Thyroid gland (tissue), 4 donors: ENCODE measurements at regions not wholly inside any gene's neighbourhood (a gene's known extent, or its start where the extent isn't known, plus 50 kb on each side); places are given as distances from the start of the nearest gene placed in this dataset.

Experiments
- DNase-seq, 2 donors: peaks; one replicate each; pipeline ENCODE4 v3.0.0-alpha.2; 2019
- H3K27ac ChIP-seq, 3 donors: fragments of 200-600 bp; sonication (generic); 1 replicate in 2 of 3; 2 replicates in 1 of 3; pipeline ENCODE4 v1.5.1; 2016 to 2019; ENCODE audit warnings: mild to moderate bottlenecking in 1 of 3, moderate library complexity in 1 of 3
- H3K27me3 ChIP-seq: fragments of 200-600 bp; sonication (generic); one replicate; pipeline ENCODE4 v1.5.1; 2019
- H3K36me3 ChIP-seq, 2 donors: fragments of 200-600 bp; sonication (generic); one replicate each; pipeline ENCODE4 v1.5.1; 2016 to 2019
- H3K4me1 ChIP-seq, 2 donors: fragments of 200-600 bp; sonication (generic); one replicate each; pipeline ENCODE4 v1.5.1; 2017 to 2019
- H3K4me3 ChIP-seq, 3 donors: fragments of 200-600 bp; sonication (generic); replicated peaks in 1 of 3; 1 replicate in 2 of 3; 2 replicates in 1 of 3; pipeline ENCODE4 v1.5.1; 2016; ENCODE audit warnings: mild to moderate bottlenecking in 1 of 3
- H3K9me3 ChIP-seq: fragments of 200-600 bp; sonication (generic); one replicate; pipeline ENCODE4 v1.5.1; 2017
- CTCF ChIP-seq, 6 experiments: fragments of 200-600 bp in 3 of 6; fragments of 450-650 bp in 3 of 6; sonication (generic) in 3 of 6; IDR thresholded peaks; one replicate each; pipeline ENCODE4 v1.5.1; 2016 to 2019; ENCODE audit warnings: antibody characterized with exemption in 6 of 6, mild to moderate bottlenecking in 2 of 6, inconsistent platforms in 1 of 6, moderate library complexity in 1 of 6
- POLR2A ChIP-seq, 2 donors: fragments of 450-650 bp; IDR thresholded peaks; one replicate each; pipeline ENCODE4 v1.6.1; 2017; ENCODE audit warnings: antibody characterized with exemption in 2 of 2, mild to moderate bottlenecking in 2 of 2, moderate library complexity in 1 of 2
- WGBS, 2 donors: methylation state at CpG; one replicate each; pipeline ENCODE4 v1.1.5; 2017; 5-methylcytosine and 5-hydroxymethylcytosine counted together
- intact Hi-C: fragments of 100-400 bp; cut with DNase I; formaldehyde crosslinking; loops from one replicate; pipeline ENCODE4 v1.15.1; 2023

- H3K36me3 ChIP-seq = no peaks in the 10 kb centered on the region
- no peak overlapping the region for H3K4me3 ChIP-seq
- no peak for TF ChIP-seq POLR2A (IDR thresholded peaks at IDR 0.05)
- no peak for TF ChIP-seq CTCF (IDR thresholded peaks at IDR 0.05)
- intact Hi-C loops = no loop called here
- no peak overlapping the region for H3K27ac ChIP-seq
- no peaks in the 10 kb centered on the region for H3K9me3 ChIP-seq
- H3K4me1 ChIP-seq = peaks cover 10 to 12% of the 10 kb centered on the region in 2 donors
- 75 to 80% methylated on average over 4 of the region's 4 CpGs for WGBS, 2 donors
- DNase-seq = no peak
- no peaks in the 10 kb centered on the region for H3K27me3 ChIP-seq
These were observed 60.5 kb upstream of the SLC5A12 start for GRCh38 chr11:26782220-26782965.

- H3K4me3 ChIP-seq = no peak overlapping the region
- DNase-seq = no peak
- H3K27ac ChIP-seq = no peak overlapping the region
- peaks cover 0 to 1% of the 10 kb centered on the region in 2 donors for H3K4me1 ChIP-seq
- WGBS, 2 donors = 85 to 96% methylated on average over 3 of the region's 3 CpGs
- H3K36me3 ChIP-seq = no peaks in the 10 kb centered on the region
- H3K9me3 ChIP-seq = no peaks in the 10 kb centered on the region
- TF ChIP-seq POLR2A (IDR thresholded peaks at IDR 0.05) = no peak
- no peak for TF ChIP-seq CTCF (IDR thresholded peaks at IDR 0.05)
- intact Hi-C loops = no loop called here
- H3K27me3 ChIP-seq = no peaks in the 10 kb centered on the region
These were observed 62.1 kb upstream of the SLC5A12 start for GRCh38 chr11:26783997-26784396.

- no peak overlapping the region for H3K4me3 ChIP-seq
- intact Hi-C loops = no loop called here
- H3K27ac ChIP-seq = no peak overlapping the region
- no peaks in the 10 kb centered on the region for H3K36me3 ChIP-seq
- WGBS, 2 donors = 58 to 76% methylated on average over 3 of the region's 3 CpGs
- H3K4me1 ChIP-seq = no peaks in the 10 kb centered on the region
- no peaks in the 10 kb centered on the region for H3K9me3 ChIP-seq
- TF ChIP-seq CTCF (IDR thresholded peaks at IDR 0.05) = no peak
- no peak for TF ChIP-seq POLR2A (IDR thresholded peaks at IDR 0.05)
- DNase-seq = no peak
- H3K27me3 ChIP-seq = no peaks in the 10 kb centered on the region
These were observed 68.9 kb upstream of the SLC5A12 start for GRCh38 chr11:26790738-26791137.

- no peak for TF ChIP-seq POLR2A (IDR thresholded peaks at IDR 0.05)
- no peak for TF ChIP-seq CTCF (IDR thresholded peaks at IDR 0.05)
- H3K9me3 ChIP-seq = no peaks in the 10 kb centered on the region
- H3K36me3 ChIP-seq = no peaks in the 10 kb centered on the region
- DNase-seq = no peak
- H3K27ac ChIP-seq = no peak overlapping the region
- no peak overlapping the region for H3K4me3 ChIP-seq
- no peaks in the 10 kb centered on the region for H3K4me1 ChIP-seq
- intact Hi-C loops = no loop called here
- H3K27me3 ChIP-seq = no peaks in the 10 kb centered on the region
These were observed 71.1 kb upstream of the SLC5A12 start for GRCh38 chr11:26792941-26793340.

DNA sequence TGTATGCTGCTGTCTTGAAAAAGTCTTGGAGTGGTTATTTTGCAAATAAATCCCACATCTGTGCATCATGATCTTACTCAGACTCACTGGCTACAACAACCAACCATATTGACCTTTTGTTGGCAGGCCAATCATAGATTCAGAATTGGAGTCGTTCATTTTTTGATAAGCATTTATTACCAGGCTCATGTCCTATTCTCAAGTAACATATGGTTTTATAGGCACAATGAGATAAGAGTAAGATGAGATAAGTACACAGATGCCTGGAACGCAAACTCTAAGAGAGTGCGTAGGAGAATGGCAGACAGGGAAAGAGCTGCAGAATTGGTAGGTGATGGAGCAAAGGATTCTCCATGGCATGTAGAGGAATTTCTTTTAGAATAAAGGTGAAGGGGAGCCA is 71.6 kb upstream of the SLC5A12 start:
- Histone ChIP-seq H3K4me1 (no peaks in the 10 kb centered on the region), H3K27me3 (no peaks in the 10 kb centered on the region), H3K9me3 (no peaks in the 10 kb centered on the region), H3K36me3 (no peaks in the 10 kb centered on the region), H3K4me3 (no peak overlapping the region), H3K27ac (no peak overlapping the region)
- no peak for DNase-seq
- intact Hi-C loops = no loop called here
- 87 to 89% methylated on average over 3 of the region's 3 CpGs for WGBS, 2 donors
- TF ChIP-seq POLR2A (IDR thresholded peaks at IDR 0.05) (no peak), CTCF (IDR thresholded peaks at IDR 0.05) (no peak)
